Fibroblast of pulmonary artery (primary cell): ENCODE measurements at regions not wholly inside any gene's neighbourhood (a gene's known extent, or its start where the extent isn't known, plus 50 kb on each side); places are given as distances from the start of the nearest gene placed in this dataset.

ENCODE experiments used
- DNase-seq: peaks from one replicate; pipeline ENCODE4 v3.0.0-alpha.2; 2010; ENCODE audit warnings: low read depth
- H3K4me3 ChIP-seq: replicated peaks from 2 replicates; pipeline ENCODE4 v1.5.1; 2011; ENCODE audit warnings: low read depth, mild to moderate bottlenecking, control low read depth, low read length, moderate library complexity
- TF ChIP-seq, protein P1 (sequence below): IDR thresholded peaks from 2 replicates; pipeline ENCODE4 v1.5.1; 2011; ENCODE audit warnings: mild to moderate bottlenecking, control low read depth, low read length, inconsistent platforms; ENCODE audit errors: missing control alignments

DNA sequence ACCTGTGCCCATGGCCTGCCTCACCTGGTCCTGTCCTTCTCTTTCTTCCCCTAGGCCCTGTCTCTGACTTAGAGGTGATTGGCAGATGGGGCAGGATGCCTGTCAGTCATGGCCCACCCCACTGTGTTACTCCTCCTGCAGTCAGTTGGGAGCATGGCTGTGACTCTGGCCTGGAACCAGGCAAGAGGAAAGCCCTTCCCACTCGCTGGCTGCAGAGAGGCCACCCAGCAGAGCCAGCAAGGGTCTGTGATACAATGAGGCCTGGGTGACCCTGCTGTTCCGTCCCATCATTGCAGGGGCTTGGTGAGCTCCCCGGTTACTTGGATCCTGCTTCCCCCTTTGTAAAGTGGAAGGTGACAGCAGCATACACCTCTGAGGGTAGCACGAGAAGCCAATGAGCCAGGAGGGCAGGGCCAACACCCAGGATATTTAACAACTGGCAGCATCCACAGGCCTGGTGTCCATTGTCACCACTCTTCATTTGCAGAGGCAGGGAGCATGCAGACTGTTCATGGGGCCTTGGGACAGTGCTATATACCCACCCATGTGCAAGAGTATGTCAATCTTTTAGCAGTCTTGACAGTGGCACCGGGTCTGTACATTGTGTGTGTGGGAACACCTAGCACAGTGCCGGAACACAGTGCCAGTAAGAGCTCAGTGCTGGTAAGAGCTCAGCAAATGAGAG lies 191.0 kb upstream of the C1orf174 start:
- no peak for DNase-seq
- TF ChIP-seq, protein P1, sequence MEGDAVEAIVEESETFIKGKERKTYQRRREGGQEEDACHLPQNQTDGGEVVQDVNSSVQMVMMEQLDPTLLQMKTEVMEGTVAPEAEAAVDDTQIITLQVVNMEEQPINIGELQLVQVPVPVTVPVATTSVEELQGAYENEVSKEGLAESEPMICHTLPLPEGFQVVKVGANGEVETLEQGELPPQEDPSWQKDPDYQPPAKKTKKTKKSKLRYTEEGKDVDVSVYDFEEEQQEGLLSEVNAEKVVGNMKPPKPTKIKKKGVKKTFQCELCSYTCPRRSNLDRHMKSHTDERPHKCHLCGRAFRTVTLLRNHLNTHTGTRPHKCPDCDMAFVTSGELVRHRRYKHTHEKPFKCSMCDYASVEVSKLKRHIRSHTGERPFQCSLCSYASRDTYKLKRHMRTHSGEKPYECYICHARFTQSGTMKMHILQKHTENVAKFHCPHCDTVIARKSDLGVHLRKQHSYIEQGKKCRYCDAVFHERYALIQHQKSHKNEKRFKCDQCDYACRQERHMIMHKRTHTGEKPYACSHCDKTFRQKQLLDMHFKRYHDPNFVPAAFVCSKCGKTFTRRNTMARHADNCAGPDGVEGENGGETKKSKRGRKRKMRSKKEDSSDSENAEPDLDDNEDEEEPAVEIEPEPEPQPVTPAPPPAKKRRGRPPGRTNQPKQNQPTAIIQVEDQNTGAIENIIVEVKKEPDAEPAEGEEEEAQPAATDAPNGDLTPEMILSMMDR, result no peak
- no peak overlapping the region for H3K4me3 ChIP-seq

DNA sequence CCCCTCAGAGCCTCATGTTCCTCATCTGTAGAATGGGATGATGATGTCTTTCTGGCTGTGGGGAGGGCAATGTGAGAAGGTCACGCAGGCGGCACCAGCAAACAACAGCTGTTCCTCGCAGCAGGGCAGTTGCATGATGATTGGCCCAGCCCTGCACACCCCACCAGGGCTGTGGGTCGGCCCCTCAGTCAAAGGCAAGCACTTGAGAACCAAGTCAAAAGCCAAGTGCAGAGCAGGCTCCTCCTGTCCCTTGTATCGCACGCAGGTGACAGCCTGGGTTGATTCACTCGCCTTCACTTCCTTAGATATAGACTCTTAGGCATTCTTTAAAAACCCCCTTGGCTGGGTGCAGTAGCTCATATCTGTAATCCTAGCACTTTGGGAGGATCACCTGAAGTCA lies 191.9 kb upstream of the C1orf174 start:
- DNase-seq, result no peak
- H3K4me3 ChIP-seq, result no peak overlapping the region
- TF ChIP-seq, protein P1, result no peak

DNA sequence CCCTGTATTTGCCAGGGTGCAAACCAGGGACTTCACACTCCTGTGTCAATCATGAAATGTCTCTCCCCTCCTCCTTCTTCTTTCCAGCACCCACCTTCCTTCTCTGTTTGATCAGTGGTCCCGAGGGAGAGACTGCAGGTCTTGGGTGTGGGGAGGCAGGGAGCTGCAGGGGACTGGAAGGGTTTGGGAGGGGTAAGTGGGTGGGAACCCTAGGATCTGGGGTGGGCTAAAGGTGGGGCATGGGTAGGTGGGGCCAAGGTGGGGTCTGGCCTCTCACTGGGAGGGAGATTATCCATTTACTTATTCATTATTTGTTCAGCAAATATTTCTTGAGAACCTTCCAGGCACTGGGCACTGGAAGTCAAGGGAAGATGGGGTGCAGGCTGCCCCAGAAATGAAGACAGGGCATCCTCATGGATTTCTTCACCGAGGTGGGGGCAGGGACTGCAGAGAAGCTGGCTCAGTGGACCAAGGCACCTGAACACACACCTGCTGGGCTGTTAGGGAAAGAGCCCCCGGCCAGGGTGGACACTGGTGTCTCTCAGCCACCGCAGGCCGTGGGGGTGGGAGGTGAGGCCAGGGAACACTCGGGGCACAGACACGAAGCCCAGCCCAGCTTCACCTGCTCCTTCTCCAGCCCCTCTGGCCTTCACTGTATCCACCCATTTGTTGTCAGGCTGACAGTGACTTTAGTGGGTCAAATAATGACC lies 193.9 kb upstream of the C1orf174 start:
- H3K4me3 ChIP-seq, result no peak overlapping the region
- DNase-seq, result no peak
- TF ChIP-seq, protein P1, result no peak

DNA sequence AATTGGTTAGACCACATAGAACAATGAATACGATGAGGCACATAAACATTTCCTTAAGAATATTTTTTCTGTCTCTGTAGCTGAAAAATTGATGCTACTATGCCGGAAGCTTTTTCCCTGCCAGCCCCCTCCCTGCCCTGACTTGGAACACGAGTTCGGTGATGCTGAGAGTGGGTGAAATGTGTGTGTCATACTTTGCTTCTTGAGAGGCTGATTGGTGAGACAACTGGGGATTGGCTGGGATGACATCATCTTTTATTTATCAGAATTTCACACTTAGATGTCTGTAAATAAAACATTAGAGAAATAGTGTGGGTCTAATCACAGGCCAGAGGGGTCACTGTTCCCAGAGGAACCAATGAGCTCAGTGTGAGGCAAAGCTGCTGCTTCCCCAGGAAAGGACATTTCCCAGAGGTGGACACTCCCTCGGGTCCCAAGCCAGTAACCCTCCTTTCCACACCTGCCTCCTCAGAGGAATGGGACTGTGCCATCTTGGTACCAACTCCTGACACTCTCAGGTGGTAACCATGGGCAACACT lies 195.4 kb upstream of the C1orf174 start:
- H3K4me3 ChIP-seq, result no peak overlapping the region
- TF ChIP-seq, protein P1, result no peak
- DNase-seq, result no peak

DNA sequence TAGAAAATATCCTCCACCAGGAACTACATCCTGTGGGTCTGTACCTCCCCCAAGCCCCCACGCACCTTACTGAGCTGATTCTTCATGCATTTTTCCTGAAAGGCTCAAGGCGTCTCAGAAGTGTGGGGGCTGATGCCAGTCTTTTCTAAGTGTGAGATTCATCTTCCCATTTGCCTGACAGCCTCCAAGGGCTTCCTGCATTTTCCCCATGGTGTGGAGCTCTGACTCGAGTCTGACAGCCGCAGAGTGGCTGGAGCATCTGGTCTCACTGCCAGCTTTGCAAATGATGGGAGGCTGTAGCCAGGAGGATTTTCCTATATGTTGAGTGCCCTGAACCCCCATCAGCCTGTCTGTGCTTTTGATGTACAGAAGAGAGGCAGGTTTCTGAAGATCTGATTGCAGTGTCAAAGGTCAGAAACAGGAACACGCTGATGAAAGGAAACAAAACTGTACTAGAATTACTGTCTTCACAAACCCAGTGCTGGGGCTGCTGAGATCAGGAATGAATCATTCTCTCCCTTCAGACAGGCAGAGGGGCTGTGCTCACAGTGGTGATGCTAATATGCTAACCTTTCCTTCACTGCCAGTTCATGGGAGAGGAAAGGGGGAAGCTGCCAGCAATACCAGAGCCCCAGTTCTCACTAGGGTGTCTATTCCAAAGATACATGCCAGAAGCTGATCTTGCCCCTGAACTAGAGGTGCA lies 201.5 kb upstream of the C1orf174 start:
- H3K4me3 ChIP-seq, result no peak overlapping the region
- no peak for DNase-seq
- TF ChIP-seq, protein P1, result no peak

DNA sequence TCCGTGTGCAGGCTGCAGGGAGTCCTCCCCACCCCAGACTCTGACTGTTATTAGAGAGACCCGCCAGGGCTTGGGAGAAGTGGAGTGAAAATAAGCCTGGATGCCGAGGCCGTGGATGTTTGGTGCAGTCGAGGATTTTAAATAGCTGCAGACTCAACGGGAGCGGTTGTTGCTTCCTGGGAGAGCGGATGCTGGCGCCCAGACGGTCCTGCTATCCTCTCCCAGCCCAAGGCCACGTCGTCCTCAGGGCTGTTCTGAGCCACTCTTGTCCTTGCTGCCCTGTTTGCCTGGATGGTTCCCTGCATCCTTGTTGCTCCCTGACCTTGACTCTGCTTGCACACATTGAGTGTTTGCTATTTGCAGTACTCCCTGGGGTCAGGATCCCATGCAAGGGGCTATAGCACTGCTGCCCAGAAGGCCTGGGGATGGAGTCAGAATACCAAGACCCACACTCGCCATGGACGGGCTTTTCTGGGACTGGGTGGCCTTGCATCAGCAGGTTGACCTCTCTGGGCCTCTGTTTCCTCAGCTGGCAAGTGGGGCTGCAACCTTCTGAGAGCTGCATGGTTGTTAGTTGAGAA lies 205.3 kb upstream of the C1orf174 start:
- DNase-seq, result no peak
- no peak overlapping the region for H3K4me3 ChIP-seq
- TF ChIP-seq, protein P1, result no peak
